HG03520 (cell line): ENCODE measurements at regions not wholly inside any gene's neighbourhood (a gene's known extent, or its start where the extent isn't known, plus 50 kb on each side); places are given as distances from the start of the nearest gene placed in this dataset.

Experiments
- ATAC-seq: cut with Tn5 transposase; IDR thresholded peaks from one replicate; pipeline ENCODE4 v1.9.1; 2021; ENCODE audit warnings: mild to moderate bottlenecking, moderate library complexity; ENCODE audit not compliant: unreplicated experiment

DNA sequence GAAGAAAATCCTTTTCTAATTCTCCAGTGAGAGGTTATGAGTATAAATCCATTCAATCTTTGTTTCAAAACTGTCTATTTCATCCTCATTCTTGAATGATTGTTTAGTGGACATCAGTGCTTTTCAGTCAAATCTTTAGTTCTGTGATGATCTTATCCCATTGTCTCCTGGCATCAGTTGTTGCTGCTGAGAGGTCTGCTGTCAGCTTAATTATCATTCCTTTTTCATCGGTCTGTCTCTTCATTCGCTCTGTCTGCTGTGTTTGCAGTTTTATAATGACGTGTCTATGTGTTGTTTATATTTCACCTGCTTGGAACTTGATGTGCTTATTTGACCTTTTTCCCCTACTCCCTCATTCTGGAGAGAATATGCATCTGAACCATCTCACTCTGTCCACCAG, 69.2 kb upstream of the GLI2 start:
- no peak for ATAC-seq

DNA sequence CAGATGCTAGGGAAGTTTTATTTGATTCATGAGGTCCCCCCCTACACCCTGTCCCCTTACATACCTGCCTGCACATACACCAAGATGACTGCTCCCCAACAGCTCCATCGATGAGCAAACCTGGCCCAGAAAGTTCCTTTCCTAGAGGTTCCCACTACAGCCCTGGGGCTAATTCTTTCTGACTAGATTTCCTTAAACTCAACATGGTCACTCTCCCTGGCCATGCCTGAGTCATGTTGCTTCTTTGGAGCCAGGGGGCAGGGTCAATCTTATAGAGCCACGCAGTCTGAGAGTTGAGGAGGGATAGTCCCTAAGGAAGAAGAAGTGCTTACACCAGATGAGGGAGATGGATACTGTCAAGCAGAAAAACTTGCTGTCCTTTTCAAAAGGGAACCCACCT, 67.7 kb upstream of the GLI2 start:
- no peak for ATAC-seq

DNA sequence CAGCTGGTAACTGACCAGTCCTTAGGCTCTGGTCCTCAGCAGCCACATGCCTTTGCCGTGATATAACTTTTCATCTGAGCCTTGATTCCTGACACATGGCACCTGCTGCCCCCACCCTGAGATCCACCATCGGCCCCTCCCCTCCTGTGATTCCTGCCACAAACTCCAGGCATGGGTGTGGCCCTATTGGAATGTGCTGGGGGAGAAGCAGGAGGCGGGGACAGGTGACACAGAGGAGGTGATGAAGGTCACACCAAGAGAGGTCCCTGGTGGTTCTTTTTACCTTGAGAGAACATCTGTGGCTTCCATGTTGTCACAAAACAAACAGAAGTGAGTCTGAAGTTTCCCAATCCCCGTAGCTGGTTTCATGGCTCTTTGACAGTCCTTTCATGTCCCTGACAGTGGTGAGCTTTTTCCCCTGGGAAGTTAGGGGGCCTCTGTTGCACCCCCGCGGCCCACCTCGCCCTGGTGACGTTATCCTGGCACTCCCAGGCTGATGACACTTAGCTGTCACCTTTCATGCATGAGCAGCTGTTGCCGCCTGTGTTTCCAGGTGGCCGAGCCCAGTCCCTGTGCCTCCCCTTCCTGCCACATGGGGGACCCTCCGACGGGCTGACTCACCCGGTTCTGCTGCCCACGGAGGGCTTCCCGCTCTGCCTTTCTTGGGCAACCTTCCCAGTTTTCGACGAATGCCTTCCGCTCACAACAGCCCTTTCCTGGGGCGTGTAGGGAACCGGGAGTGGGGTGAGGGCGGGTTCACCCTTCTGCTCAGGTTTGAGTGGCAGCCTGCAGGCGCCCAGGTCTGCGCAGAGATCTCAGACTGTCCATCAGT, 66.3 kb upstream of the GLI2 start:
- ATAC-seq, result no peak

DNA sequence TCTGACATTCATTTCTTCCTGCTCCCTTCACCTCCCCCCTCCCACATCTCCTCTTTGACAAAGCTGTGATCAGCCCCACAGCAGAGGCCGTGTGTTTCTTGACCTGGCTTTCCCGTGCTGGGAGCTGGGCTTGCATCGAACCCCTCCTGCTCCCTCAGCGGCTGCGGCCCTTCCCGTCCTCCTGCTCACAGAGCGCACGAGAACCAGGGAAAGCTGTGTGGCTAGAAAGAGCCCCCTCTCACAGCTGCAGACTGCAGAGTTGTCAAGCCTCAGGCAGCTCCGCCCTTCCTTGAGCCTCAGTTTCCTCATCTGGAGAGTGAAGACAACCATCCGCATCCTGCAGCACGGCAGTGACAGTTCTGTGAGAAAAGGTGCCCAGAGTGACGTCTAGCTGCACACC, 65.7 kb upstream of the GLI2 start:
- no peak for ATAC-seq

DNA sequence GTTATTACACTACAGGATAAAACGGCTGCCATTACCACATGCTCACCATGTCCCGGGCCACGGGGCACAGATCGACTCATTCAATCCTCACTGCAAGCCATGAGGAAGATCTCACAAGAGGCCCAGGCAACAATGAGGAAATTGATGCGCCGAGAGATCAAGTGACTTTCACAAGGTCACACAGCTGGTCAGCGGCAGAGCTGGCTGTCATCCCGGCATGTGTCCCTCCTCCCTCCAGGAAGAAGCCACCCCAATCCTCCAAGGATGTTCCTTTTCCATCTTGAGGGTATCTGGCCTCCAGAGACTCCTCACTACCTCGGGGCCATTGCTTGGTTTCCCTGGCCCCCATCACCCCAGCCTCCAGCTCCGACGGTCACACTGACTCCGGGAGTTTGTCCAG, 65.3 kb upstream of the GLI2 start:
- ATAC-seq, result no peak

DNA sequence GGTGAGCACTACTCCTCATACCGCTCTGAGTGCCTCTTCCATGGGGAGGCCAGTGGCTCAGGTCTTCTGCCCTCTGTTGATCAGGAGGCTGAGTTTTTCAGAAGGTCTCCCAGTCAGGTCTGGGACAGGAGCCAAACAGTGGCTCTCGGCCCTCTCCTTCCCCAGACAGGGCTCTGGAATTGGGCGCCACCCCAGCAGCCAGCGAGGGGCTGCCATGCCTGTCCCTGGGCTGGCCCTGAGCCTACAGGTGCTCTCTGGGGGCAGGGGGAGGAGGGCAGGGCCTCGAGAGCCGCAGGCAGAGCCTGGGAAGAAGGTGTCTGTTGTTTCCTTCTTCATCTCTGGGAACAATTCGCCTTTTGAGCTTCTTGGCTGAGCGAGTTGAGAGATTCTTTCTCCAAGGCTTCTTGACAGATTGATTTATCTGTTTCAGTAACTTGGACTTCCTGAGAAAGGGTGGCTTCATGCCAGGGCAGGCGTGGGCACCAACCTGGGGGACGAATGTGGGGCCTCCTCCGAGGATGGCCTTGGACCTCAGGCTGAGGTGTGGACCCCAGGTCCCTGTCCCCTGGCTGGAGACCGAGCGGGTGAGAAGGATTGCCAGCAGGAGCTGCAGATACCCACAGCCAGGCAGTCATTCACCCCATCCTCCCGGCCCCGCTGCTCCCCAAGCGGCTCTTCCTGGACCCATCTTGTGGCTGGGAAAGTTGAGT, 64.7 kb upstream of the GLI2 start:
- ATAC-seq, result no peak

DNA sequence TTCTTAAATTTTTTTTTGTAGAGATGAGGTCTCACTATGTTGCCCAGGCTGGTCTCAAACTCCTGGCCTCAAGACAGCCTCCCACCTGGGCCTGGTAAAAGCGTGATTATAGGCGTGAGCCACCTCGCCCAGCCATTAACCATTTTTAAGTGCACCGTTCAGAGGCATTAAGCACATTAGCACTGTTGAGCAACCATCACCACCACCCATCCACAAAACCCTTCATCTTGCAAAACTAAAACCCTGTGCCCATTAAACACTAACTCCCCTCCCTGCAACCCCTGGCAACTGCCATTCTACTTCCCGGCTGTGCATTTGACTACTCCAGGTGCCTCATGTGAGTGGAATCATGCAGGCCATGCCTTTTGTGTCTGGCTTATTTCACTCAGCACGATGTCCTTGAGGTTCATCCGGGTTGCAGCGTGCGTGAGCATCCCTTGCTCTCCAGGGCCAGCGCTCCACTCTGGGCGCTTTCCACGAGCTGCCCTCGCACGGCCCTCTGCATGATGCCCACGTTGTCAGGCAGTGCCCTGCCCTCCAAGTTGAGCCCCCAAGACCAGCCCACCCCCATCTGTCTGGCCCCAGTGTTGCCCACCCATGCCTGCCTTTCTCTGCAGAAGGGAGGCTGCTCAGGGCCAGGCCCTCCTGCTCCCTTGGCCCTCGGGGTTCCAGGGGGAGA, 63.0 kb upstream of the GLI2 start:
- no peak for ATAC-seq

DNA sequence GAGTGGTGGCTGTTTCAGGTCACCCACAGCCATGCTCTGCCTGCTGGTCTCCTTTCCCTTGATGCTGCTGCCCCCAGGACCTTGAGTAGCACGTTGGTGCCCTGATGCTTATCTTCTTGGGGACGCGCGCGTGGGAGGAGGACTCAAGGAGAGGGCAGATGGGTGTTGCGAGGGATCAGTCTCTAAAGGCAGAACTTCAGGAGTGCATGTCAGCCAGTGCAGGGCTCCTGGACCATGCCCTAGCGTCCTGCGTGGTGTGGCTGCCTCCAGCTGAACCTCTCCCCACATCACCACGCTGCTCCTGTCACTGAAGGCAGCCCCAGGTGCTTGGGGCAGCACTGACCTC, 62.5 kb upstream of the GLI2 start:
- no peak for ATAC-seq

DNA sequence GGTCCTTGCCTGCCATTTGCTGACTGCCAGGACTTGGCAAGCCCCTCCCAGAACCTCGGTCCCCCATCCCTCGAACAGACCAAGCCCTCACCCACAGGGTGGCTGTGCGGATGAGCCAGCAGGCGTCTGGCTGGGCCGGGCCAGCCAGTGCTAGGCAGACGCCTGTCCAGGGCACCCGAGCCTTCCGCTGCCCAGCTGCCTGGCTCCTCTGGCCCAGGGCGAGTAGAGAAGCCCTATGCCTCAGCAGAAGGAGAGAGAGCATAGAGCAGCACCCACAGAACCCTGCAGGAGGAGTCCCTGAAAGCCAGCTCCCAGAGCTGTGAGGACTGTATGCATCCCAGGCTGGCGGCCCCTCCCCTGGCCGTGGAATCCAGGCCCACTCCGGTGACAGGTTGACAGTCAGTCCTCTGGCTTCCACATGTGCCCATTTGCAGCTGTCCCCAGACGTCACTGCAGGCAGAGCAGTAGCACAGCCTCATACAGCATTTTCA, 62.1 kb upstream of the GLI2 start:
- ATAC-seq, result no peak

DNA sequence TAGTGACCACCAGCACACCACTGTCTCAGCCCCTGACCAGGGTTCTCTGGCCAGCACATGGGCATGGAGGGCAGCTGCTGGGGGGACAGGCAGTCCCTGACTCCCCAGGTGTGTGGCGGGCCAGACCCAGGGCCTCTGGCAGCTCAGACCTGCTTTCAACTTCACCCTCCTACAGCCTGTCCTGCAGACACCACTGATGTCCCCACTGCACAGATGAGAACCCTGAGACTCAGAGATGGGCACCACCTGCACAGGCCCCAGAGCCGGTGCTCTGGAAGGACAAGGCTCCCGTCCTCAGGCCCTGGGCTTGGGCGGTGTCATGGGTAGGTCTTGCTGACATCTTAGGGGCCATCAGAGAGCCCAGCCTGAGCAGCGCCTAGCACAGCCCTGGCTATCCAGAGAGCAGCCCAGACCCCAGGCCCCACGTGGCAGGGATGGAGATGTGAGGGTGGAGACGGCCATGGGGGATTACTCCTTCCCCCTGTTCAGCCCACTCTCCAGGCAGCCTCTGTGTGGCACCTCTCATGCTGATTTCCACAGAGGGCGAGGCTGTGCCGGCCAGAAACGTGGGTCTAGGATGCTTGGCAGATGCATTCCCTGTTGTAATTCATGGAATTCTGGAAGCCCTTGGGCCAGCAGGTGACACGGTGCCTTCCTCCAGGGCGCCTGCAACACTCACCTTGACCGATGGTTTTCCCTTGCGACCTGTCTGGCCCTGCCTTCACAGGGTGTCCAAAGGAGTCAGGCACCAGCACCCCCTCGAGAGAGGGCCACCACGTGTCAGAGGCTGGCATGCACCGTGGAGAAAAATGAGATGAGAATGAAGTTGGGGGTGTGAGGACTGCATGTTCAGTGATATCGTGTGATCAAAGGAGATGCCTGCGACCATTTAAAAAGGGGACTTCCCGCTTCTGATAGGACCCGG, 61.2 kb upstream of the GLI2 start:
- ATAC-seq, result no peak

DNA sequence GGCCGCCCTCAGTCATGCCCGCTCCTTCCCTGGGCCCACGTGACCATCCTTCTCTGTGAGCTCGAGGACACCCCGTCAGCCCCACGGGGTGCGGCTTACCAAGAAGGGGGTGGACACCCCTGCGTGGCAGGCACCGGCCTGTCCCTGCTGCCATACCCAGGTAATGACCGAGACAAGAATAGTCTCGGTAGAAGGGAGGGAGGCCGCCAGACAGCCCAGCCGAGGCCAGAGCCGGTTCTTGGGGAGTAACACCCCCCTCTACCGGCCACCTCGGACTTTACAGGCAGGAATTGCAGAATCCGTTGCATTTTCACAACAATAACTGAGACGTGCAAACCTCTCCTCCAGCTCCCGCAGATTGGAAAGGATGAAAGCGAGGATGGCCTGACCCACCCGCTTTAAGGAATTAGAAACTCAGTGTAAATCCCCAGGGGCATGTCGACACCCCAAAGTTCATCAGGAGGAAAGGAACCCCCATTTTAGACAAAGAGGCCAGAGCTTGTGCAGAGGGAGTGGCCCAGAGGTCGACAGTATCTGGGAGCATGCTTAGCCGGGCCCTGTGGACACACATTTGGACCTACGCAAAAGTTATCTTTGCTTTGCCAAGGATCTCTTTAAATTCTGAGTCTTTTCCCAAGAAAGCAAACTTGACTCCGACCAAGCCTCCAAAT, 60.1 kb upstream of the GLI2 start:
- no peak for ATAC-seq

DNA sequence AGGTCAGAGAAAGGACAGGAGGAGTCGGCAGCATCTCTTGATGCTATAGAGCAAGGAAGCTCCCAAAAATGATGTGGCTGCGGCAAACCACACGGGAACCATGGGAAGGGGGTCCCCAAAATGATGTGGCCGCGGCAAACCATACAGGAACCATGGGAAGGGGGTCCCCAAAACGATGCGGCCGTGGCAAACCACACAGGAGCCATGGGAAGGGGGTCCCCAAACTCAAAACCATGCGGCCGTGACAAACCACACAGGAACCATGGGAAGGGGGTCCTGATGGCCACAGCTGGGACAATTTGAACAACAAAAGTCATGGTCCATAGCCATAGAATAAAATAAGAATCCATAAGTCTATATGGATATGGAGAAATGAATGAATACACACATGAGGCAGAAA, 58.4 kb upstream of the GLI2 start:
- no peak for ATAC-seq

DNA sequence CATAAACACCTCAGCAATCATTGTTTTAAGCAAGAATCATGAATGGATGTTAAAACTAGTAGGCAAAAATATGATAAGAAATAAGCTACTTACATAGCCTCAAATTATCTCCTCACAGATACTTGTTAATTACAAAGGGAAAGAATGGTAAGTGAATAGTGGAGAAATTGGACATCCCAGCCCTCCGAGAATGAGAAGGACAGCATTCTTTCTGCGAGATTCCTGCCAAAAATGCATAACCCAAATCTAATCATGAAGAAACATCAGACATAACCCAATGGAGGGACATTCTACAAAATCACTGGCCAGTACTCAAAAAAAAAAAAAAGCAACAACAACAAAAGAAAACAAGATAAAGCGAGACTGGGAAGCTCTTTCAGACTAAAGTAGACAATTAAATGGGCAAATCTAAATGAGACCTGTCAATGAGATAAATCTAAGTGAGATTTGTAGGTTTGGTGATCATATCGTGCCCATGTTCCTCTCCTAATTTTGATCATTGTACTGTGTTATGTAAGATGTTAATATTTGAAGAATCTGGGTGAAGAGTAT, 57.9 kb upstream of the GLI2 start:
- ATAC-seq, result no peak

DNA sequence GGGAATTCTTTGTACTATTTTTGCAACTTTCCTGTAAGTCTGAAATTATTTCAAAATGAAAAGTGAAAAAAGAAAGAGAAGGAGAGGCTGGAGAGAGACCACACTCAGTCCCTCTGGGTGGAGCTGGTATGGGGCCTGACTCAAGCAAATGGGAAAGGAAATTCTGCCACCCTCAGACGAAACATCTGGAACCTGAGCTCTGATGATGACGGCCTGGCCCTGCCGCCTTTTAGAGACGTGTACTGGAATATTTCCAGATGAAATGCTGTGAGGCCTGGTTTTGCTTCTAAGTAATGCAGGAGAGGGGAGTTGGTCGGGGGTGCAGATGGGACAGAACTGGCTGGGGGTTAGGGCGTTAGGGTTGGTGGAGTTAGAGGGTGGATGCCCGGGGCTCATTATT, 57.4 kb upstream of the GLI2 start:
- no peak for ATAC-seq

DNA sequence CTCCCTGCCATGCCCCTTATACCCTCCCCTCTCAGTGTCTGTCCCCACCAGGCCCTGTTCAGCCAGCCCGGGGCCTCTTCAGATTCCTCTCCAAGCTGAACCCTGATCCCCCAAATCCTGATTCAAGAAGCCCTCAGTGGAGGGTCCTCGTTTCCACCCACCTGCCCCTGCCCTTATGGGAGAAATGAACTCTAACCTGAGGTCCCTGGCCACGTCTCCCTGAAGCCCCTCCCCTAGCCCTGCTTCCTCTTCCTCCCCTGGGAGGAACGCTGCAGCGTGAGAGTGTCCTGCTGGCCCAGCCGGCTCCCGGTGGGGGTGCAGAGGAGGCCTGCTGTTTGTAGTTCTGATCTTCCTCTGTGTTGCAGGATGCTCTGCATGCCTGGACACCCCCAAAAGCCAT, 56.7 kb upstream of the GLI2 start:
- no peak for ATAC-seq

DNA sequence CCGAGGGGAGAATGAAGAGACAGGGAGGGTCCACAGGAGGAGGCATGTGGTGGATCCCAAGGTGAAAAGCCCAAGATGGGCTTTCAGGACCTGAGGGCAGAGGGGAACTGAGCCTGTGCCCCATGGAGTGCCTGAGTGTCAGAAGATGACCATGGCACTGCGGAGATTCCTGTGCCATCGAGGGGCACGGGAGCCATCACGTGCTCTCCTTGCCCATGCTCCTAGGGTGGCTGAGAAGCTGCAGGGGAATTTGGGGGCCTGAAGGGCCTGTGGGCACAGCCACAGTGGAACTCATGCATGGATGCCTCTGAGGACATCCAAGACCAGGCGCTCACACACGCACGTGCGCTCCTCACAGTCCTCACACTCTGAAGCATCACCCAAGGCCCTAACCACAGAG, 56.1 kb upstream of the GLI2 start:
- ATAC-seq, result no peak

DNA sequence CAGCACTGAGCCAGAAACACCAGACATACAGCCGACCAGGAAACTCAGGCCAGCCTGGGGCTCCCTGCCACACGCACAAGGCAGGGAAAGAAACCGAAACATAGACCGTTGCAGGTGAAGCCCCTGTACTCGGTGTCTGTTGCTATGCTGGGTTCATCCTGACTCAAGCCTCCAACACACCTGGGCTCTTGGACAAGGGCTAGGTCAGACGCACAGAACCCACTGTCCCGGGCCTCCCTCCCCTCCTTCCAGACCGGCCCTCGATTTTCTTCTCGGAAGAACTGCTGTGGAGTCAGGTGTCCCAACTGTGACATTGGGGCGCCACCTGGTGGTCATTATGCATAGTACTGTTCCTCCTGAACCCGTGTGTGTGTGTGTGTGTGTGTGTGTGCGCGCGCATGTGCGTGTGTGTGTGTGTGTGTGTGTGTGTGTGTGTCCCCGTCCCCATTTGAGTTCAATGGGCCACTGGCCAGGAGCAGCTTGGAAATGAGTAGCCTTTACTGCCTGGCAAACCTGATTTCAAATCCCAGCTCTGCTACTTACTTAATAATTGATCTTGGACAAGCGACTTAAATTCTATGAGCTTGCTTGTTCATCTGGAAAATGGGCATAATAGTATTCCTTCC, 55.4 kb upstream of the GLI2 start:
- peak; percentile 67 for ATAC-seq

DNA sequence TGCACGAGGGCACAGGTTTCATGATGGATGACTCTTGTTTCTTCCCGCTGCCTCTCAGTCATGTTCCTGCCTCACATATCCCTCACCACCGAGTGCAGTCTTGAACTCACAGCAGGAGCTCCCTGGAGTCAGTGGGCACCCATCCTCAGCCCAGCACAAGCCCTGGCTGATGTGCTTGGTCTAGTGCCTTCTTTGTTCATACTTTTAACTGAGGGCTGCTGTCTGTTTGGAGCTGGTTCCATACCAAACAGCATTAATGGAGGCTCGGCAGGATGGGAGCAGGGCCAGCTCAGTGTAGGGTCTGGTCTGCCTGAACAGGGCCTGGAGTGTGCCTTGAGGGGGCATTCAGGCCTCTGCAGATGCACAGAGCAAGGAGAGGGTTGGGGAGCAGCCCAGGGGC, 54.5 kb upstream of the GLI2 start:
- ATAC-seq, result no peak

DNA sequence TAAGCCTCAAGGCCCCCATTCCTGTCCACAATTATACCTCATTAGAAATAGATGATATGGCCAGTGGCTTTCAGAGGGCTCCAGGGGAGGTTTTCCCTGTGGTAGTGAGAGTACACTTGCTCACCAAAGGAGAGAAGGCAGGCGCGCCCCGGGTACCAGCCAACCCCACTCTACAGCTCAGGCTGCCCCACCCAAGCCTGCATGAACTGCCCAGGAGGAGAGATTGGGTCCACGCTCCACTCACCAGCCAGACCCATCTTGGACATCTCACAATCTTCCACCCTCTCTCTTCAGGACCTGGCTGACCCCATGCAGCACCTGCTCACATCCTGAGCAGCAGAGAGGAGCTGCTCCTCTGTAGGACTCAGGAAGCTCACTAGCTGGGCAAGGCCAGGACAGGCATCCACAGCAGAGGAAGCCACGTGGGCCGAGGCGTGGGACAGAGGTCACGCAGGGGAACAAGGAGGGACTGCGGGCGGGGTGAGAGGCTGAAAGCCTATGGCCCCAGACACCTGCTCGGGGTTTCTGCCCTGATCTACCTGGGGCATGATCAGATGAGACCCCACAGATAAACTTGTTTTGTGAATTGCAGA, 53.9 kb upstream of the GLI2 start:
- no peak for ATAC-seq
